Trophoblast cell (in vitro differentiated cells and primary cell): ENCODE measurements at regions not wholly inside any gene's neighbourhood (a gene's known extent, or its start where the extent isn't known, plus 50 kb on each side); places are given as distances from the start of the nearest gene placed in this dataset.

Experiments
- DNase-seq, 2 donors: peaks; one replicate each; pipeline ENCODE4 v3.0.0-alpha.2; 2016
- H2AFZ ChIP-seq: 2 replicates; pipeline ENCODE4 v1.6.1; 2013; ENCODE audit warnings: low read length, moderate library complexity, mild to moderate bottlenecking; ENCODE audit not compliant: insufficient read depth, poor library complexity
- H2AK5ac ChIP-seq: 2 replicates; pipeline ENCODE4 v1.6.1; 2013; ENCODE audit warnings: mild to moderate bottlenecking, low read length
- H2BK120ac ChIP-seq: 2 replicates; pipeline ENCODE4 v1.6.1; 2013; ENCODE audit warnings: low read length, mild to moderate bottlenecking, moderate library complexity; ENCODE audit not compliant: insufficient read depth, poor library complexity
- H2BK12ac ChIP-seq: 2 replicates; pipeline ENCODE4 v1.6.1; 2013; ENCODE audit warnings: mild to moderate bottlenecking, low read length, moderate library complexity
- H2BK5ac ChIP-seq: 2 replicates; pipeline ENCODE4 v1.6.1; 2013; ENCODE audit warnings: low read length, low read depth, moderate library complexity, mild to moderate bottlenecking; ENCODE audit not compliant: poor library complexity
- H3K14ac ChIP-seq: 2 replicates; pipeline ENCODE4 v1.6.1; 2013; ENCODE audit warnings: mild to moderate bottlenecking, low read length
- H3K18ac ChIP-seq: 2 replicates; pipeline ENCODE4 v1.6.1; 2013; ENCODE audit warnings: mild to moderate bottlenecking, low read length
- H3K23ac ChIP-seq: 2 replicates; pipeline ENCODE4 v1.6.1; 2013; ENCODE audit warnings: low read length
- H3K27ac ChIP-seq: 2 replicates; pipeline ENCODE4 v1.5.1; 2013; ENCODE audit warnings: low read depth, mild to moderate bottlenecking, inconsistent platforms, low read length, moderate library complexity
- H3K27me3 ChIP-seq: 2 replicates; pipeline ENCODE4 v1.6.1; 2013; ENCODE audit warnings: inconsistent platforms, mild to moderate bottlenecking, low read length, moderate library complexity; ENCODE audit not compliant: insufficient read depth
- H3K36me3 ChIP-seq, 2 experiments: 1 replicate in 1 of 2; 2 replicates in 1 of 2; pipeline ENCODE4 v1.6.1; 2013; ENCODE audit warnings: low read length in 2 of 2, mild to moderate bottlenecking in 2 of 2, moderate library complexity in 1 of 2; ENCODE audit not compliant: insufficient read depth in 2 of 2, control insufficient read depth in 1 of 2
- H3K4ac ChIP-seq: 2 replicates; pipeline ENCODE4 v1.6.1; 2013; ENCODE audit warnings: low read depth, mild to moderate bottlenecking, low read length, moderate library complexity
- H3K4me1 ChIP-seq, 2 experiments: 1 replicate in 1 of 2; 2 replicates in 1 of 2; pipeline ENCODE4 v1.6.1; 2013; ENCODE audit warnings: low read length in 2 of 2, mild to moderate bottlenecking in 2 of 2, moderate library complexity in 1 of 2; ENCODE audit not compliant: insufficient read depth in 2 of 2, control insufficient read depth in 1 of 2
- H3K4me2 ChIP-seq: 2 replicates; pipeline ENCODE4 v1.6.1; 2013; ENCODE audit warnings: inconsistent platforms, mild to moderate bottlenecking, low read length, moderate library complexity
- H3K4me3 ChIP-seq: 2 replicates; pipeline ENCODE4 v1.5.1; 2013; ENCODE audit warnings: mild to moderate bottlenecking, low read depth, low read length, inconsistent platforms
- H3K79me1 ChIP-seq: one replicate; pipeline ENCODE4 v1.6.1; 2013; ENCODE audit warnings: low read length
- H3K79me2 ChIP-seq: 2 replicates; pipeline ENCODE4 v1.6.1; 2013; ENCODE audit warnings: low read length, mild to moderate bottlenecking; ENCODE audit not compliant: control insufficient read depth, insufficient read depth, poor library complexity
- H3K9ac ChIP-seq: 2 replicates; pipeline ENCODE4 v1.6.1; 2013; ENCODE audit warnings: mild to moderate bottlenecking, low read length
- H3K9me3 ChIP-seq: 2 replicates; pipeline ENCODE4 v1.6.1; 2013; ENCODE audit warnings: low read depth, mild to moderate bottlenecking, control low read depth, inconsistent platforms, low read length; ENCODE audit not compliant: insufficient read depth
- H4K12ac ChIP-seq: 2 replicates; pipeline ENCODE4 v1.6.1; 2013; ENCODE audit warnings: low read depth, mild to moderate bottlenecking, low read length, moderate library complexity
- H4K8ac ChIP-seq: 2 replicates; pipeline ENCODE4 v1.6.1; 2013; ENCODE audit warnings: low read depth, mild to moderate bottlenecking, low read length, moderate library complexity
- H4K91ac ChIP-seq: one replicate; pipeline ENCODE4 v1.6.1; 2013; ENCODE audit warnings: low read depth, mild to moderate bottlenecking, low read length, moderate library complexity
- WGBS: extraction: QIAGEN DNeasy Blood & Tissue Kit; methylation state at CpG from one replicate; pipeline ENCODE4 v1.1.7; 2013; ENCODE audit warnings: missing lambda C conversion rate; ENCODE audit not compliant: insufficient read length, insufficient coverage; ENCODE audit errors: extremely low coverage; 5-methylcytosine and 5-hydroxymethylcytosine counted together

DNA sequence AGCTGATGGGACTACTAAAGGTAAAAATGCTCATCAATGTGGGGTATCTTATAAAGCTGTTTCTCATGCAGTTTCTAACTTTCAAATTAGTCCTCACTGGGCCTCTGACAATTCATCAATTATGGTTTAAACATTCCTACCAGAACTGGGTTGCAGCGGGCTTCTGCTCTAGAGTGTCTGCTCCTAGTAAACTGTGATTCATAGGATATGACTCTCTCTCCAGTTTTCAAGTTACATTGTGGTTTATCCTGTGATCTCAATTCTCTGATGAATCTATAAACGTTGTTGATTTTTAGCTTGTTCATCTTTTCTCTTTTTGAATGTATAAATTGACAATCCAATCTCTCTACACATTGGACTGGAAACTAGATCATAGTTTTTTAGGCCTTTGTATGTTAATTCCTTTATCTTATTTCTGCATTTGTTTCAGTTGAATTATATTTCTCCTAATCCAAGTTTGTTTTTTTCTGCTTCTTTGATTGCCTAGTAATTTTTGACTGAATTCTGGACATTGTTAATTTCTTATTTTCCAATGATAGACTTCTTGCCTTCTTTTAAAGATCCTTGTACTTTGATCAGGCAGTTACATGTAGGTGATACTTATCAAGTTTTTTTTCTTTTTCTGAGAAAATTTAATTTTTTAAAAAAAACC is 822.6 kb downstream of the TLE1 start:
- H2AK5ac ChIP-seq: no peak overlapping the region
- no peak overlapping the region for H2BK120ac ChIP-seq
- H3K4me1 ChIP-seq: no peaks in the 10 kb centered on the region
- no peak overlapping the region for H4K12ac ChIP-seq
- H3K27ac ChIP-seq: no peak overlapping the region
- no peak overlapping the region for H3K4me2 ChIP-seq
- H3K36me3 ChIP-seq: no peaks in the 10 kb centered on the region
- H3K9ac ChIP-seq: no peak overlapping the region
- H3K18ac ChIP-seq: no peak overlapping the region
- no peaks in the 10 kb centered on the region for H3K79me1 ChIP-seq
- no peaks in the 10 kb centered on the region for H3K79me2 ChIP-seq
- H2AFZ ChIP-seq: no peak overlapping the region
- no peak overlapping the region for H2BK5ac ChIP-seq
- H3K27me3 ChIP-seq: no peaks in the 10 kb centered on the region
- H3K14ac ChIP-seq: no peak overlapping the region
- no peak for DNase-seq
- no CpG with 5 or more reads among the region's 2 CpGs for WGBS
- no peak overlapping the region for H3K4me3 ChIP-seq
- H4K91ac ChIP-seq: no peak overlapping the region
- no peak overlapping the region for H3K4ac ChIP-seq
- H3K23ac ChIP-seq: no peak overlapping the region
- H2BK12ac ChIP-seq: no peak overlapping the region
- no peaks in the 10 kb centered on the region for H3K9me3 ChIP-seq
- H4K8ac ChIP-seq: no peak overlapping the region

DNA sequence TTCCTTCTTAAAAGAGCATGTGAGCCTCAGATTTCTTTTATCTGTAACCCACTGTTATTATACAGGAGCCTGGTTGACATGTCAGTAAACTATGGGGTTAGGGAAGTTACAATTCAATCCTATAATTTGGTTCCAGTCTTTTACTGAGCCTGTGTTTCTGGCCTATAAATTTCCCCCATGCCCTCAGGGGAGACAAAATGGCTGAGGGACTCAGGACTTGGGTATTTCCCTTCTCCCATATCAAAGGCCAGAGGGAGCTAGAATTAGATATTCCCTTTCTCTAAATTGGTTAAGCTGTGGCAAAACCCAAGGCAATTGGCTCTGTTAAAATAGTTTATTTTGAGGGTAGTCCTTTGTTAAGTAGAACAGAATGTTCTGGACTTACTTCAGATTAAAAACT is 823.2 kb downstream of the TLE1 start:
- Histone ChIP-seq H4K91ac (no peak overlapping the region), H3K9ac (no peak overlapping the region), H3K79me1 (no peaks in the 10 kb centered on the region), H3K4me1 (no peaks in the 10 kb centered on the region), H4K12ac (no peak overlapping the region), H3K79me2 (no peaks in the 10 kb centered on the region), H2AFZ (no peak overlapping the region), H3K27ac (no peak overlapping the region), H2BK5ac (no peak overlapping the region), H3K9me3 (no peaks in the 10 kb centered on the region), H3K4me3 (no peak overlapping the region), H3K4me2 (no peak overlapping the region), H3K4ac (no peak overlapping the region), H2BK120ac (no peak overlapping the region), H4K8ac (no peak overlapping the region), H3K14ac (no peak overlapping the region), H3K36me3 (no peaks in the 10 kb centered on the region), H2BK12ac (no peak overlapping the region), H2AK5ac (no peak overlapping the region), H3K18ac (no peak overlapping the region), H3K23ac (no peak overlapping the region), H3K27me3 (no peaks in the 10 kb centered on the region)
- DNase-seq: no peak

DNA sequence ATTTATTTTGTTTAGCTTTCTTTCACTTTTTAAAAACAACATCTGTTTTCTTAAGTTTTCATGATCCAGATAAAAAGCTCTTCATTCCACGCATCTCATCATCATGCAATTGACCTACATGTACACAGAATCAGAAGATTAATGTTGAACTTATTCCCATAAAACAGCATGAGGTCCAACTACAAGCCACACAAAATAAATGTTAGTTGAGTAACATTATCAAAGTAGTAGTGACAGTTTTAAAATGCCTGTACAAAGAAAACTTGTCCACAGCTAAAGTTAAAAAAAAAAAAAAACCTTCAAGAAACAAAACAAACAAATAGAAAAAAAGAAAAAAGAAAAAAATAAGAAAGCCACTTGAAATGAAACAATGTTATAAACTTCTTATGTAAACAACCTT is 846.3 kb downstream of the TLE1 start:
- H3K14ac ChIP-seq: no peak overlapping the region
- no peaks in the 10 kb centered on the region for H3K79me1 ChIP-seq
- no CpG with 5 or more reads among the region's 1 CpG for WGBS
- no peak overlapping the region for H2BK120ac ChIP-seq
- H3K4me2 ChIP-seq: no peak overlapping the region
- no peak overlapping the region for H3K18ac ChIP-seq
- H3K4me1 ChIP-seq: no peaks in the 10 kb centered on the region
- no peaks in the 10 kb centered on the region for H3K36me3 ChIP-seq
- H2AK5ac ChIP-seq: no peak overlapping the region
- H3K9ac ChIP-seq: no peak overlapping the region
- no peak overlapping the region for H4K12ac ChIP-seq
- H3K4ac ChIP-seq: no peak overlapping the region
- no peak overlapping the region for H2BK5ac ChIP-seq
- H2AFZ ChIP-seq: no peak overlapping the region
- H2BK12ac ChIP-seq: no peak overlapping the region
- H4K91ac ChIP-seq: no peak overlapping the region
- H3K27me3 ChIP-seq: no peaks in the 10 kb centered on the region
- no peak for DNase-seq
- H3K9me3 ChIP-seq: no peaks in the 10 kb centered on the region
- H4K8ac ChIP-seq: no peak overlapping the region
- no peak overlapping the region for H3K27ac ChIP-seq
- H3K4me3 ChIP-seq: no peak overlapping the region
- H3K23ac ChIP-seq: no peak overlapping the region
- H3K79me2 ChIP-seq: no peaks in the 10 kb centered on the region

DNA sequence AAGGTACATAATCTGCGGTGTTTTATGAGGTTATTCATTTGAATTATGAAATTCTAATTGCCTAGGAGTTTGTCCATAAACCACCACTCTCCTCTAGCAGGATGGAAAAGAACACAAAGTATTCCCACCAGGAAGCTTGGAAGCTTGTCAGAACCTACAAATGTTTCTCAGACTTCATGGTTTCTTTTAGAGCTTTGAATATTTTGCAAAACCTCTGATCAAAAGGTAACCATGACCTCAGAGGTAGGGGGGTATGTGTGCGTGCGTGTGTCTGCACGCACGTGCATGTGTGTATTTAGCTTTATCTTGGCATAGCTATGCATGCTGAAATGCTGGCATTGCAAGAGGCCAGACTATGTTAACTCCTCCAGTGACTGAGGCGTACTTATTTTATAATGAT is 847.0 kb downstream of the TLE1 start:
- no peak overlapping the region for H2BK5ac ChIP-seq
- H3K9ac ChIP-seq: no peak overlapping the region
- no peaks in the 10 kb centered on the region for H3K9me3 ChIP-seq
- WGBS: no CpG with 5 or more reads among the region's 6 CpGs
- H3K79me2 ChIP-seq: no peaks in the 10 kb centered on the region
- H3K4me2 ChIP-seq: no peak overlapping the region
- H2BK120ac ChIP-seq: no peak overlapping the region
- H3K4me1 ChIP-seq: no peaks in the 10 kb centered on the region
- no peak overlapping the region for H2AK5ac ChIP-seq
- no peaks in the 10 kb centered on the region for H3K36me3 ChIP-seq
- H3K4me3 ChIP-seq: no peak overlapping the region
- DNase-seq: peak; percentile 26 to 31
- H3K4ac ChIP-seq: no peak overlapping the region
- H4K8ac ChIP-seq: no peak overlapping the region
- H3K27me3 ChIP-seq: no peaks in the 10 kb centered on the region
- H2AFZ ChIP-seq: no peak overlapping the region
- peak overlapping the region; percentile 73 for H3K23ac ChIP-seq
- no peak overlapping the region for H3K14ac ChIP-seq
- H4K91ac ChIP-seq: no peak overlapping the region
- no peak overlapping the region for H4K12ac ChIP-seq
- H3K79me1 ChIP-seq: no peaks in the 10 kb centered on the region
- no peak overlapping the region for H3K18ac ChIP-seq
- H2BK12ac ChIP-seq: no peak overlapping the region
- H3K27ac ChIP-seq: no peak overlapping the region
